CD4-positive, CD25-positive, alpha-beta regulatory T cell (primary cell): ENCODE measurements at regions not wholly inside any gene's neighbourhood (a gene's known extent, or its start where the extent isn't known, plus 50 kb on each side); places are given as distances from the start of the nearest gene placed in this dataset.

Experiments used
- ATAC-seq, 2 donors: fragments of 150-1000 bp; cut with Tn5 transposase; one replicate each; pipeline ENCODE4 v1.10.0; 2021; ENCODE audit warnings: low read depth in 2 of 2, moderate number of reproducible peaks in 2 of 2, moderate library complexity in 1 of 2
- DNase-seq, 3 donors: peaks; one replicate each; pipeline versions ENCODE4 v3.0.0 to v3.0.0-alpha.2; 2012 to 2022; ENCODE audit warnings: mixed read lengths in 1 of 3
- H3K27ac ChIP-seq: one replicate; pipeline ENCODE4 v1.7.0; 2013; ENCODE audit warnings: mild to moderate bottlenecking, low read length; ENCODE audit not compliant: insufficient read depth, poor library complexity, severe bottlenecking
- H3K27me3 ChIP-seq: one replicate; pipeline ENCODE4 v1.7.0; 2013; ENCODE audit warnings: low read length; ENCODE audit not compliant: control insufficient read depth, insufficient read depth
- H3K36me3 ChIP-seq: one replicate; pipeline ENCODE4 v1.7.0; 2013; ENCODE audit warnings: mild to moderate bottlenecking, low read length, moderate library complexity; ENCODE audit not compliant: control insufficient read depth, insufficient read depth
- H3K4me1 ChIP-seq: 2 replicates; pipeline ENCODE4 v1.7.0; 2013; ENCODE audit warnings: mild to moderate bottlenecking, low read length; ENCODE audit not compliant: insufficient read depth, control insufficient read depth, poor library complexity, severe bottlenecking
- H3K4me3 ChIP-seq: one replicate; pipeline ENCODE4 v1.7.0; 2013; ENCODE audit warnings: low read depth, mild to moderate bottlenecking, low read length, moderate library complexity
- H3K9me3 ChIP-seq, 2 experiments: 1 replicate in 1 of 2; 2 replicates in 1 of 2; pipeline ENCODE4 v1.7.0; 2013; ENCODE audit warnings: low read length in 2 of 2, mild to moderate bottlenecking in 1 of 2, moderate library complexity in 1 of 2; ENCODE audit not compliant: control insufficient read depth in 2 of 2
- H3K27ac Mint-ChIP-seq, 3 donors: one replicate each; pipeline ENCODE4 v1.8.0; 2020 to 2022; ENCODE audit warnings: mild to moderate bottlenecking in 3 of 3, mixed read lengths in 3 of 3, moderate library complexity in 2 of 3
- H3K27me3 Mint-ChIP-seq: one replicate; pipeline ENCODE4 v1.8.0; 2022; ENCODE audit warnings: mild to moderate bottlenecking, mixed read lengths
- H3K36me3 Mint-ChIP-seq: one replicate; pipeline ENCODE4 v1.8.0; 2020; ENCODE audit warnings: mixed read lengths
- H3K4me1 Mint-ChIP-seq, 4 donors: one replicate each; pipeline ENCODE4 v1.8.0; 2020 to 2022; ENCODE audit warnings: mixed read lengths in 4 of 4, mild to moderate bottlenecking in 1 of 4
- H3K4me3 Mint-ChIP-seq, 4 donors: one replicate each; pipeline ENCODE4 v1.8.0; 2020 to 2022; ENCODE audit warnings: mild to moderate bottlenecking in 4 of 4, mixed read lengths in 4 of 4, moderate library complexity in 3 of 4
- H3K9me3 Mint-ChIP-seq, 7 donors: one replicate each; pipeline ENCODE4 v1.8.0; 2020 to 2022; ENCODE audit warnings: mixed read lengths in 7 of 7, mild to moderate bottlenecking in 3 of 7, moderate library complexity in 2 of 7

- no peaks in the 10 kb centered on the region for H3K4me1 ChIP-seq
- no peak overlapping the region for H3K4me3 ChIP-seq
- H3K4me1 Mint-ChIP-seq, result no peaks in the 10 kb centered on the region
Measured at GRCh38 chr2:15802657-15803542, 137.4 kb upstream of the MYCN start.

GRCh38 chr2:15803543-15804245 lies 136.7 kb upstream of the MYCN start:
- no peaks in the 10 kb centered on the region for H3K36me3 ChIP-seq
- Mint-ChIP-seq H3K4me1 (no peaks in the 10 kb centered on the region), H3K27me3 (no peaks in the 10 kb centered on the region), H3K27ac (no peak overlapping the region), H3K9me3 (peaks cover 0 to 3% (median 0%) of the 10 kb centered on the region in 7 donors), H3K36me3 (no peaks in the 10 kb centered on the region), H3K4me3 (no peak overlapping the region)
- no peaks in the 10 kb centered on the region for H3K9me3 ChIP-seq
- no peak overlapping the region for H3K4me3 ChIP-seq
- no peaks in the 10 kb centered on the region for H3K4me1 ChIP-seq
- no peak for ATAC-seq
- no peak for DNase-seq
- no peak overlapping the region for H3K27ac ChIP-seq
- H3K27me3 ChIP-seq, result no peaks in the 10 kb centered on the region

More at GRCh38 chr2:15802657-15803542, 137.4 kb upstream of the MYCN start:
- Mint-ChIP-seq H3K4me3 (no peak overlapping the region), H3K27me3 (no peaks in the 10 kb centered on the region), H3K36me3 (no peaks in the 10 kb centered on the region), H3K27ac (no peak overlapping the region), H3K9me3 (peaks cover 0 to 3% (median 0%) of the 10 kb centered on the region in 7 donors)
- Histone ChIP-seq H3K27me3 (no peaks in the 10 kb centered on the region), H3K9me3 (no peaks in the 10 kb centered on the region), H3K27ac (no peak overlapping the region), H3K36me3 (no peaks in the 10 kb centered on the region)
- ATAC-seq (no peak), DNase-seq (no peak)

DNA sequence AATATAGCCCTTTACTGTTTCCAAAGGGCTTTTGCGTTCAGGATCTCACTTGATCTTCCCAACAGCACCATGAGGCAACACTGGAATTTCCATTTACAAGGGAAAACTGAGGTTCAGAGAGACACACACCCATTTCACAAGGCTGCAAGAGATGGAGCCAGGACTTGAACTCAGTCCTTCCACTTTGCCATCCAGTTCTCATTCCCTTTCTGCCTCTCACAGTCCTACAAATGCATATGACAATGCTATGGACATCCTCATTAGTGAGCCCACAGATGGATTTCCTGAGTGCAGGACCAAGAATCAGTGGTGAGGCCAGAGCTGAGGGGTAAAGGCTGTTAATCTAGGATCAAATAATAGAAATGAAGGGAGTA lies 136.1 kb upstream of the MYCN start:
- Mint-ChIP-seq H3K27ac (no peak overlapping the region), H3K9me3 (peaks cover 0 to 3% (median 0%) of the 10 kb centered on the region in 7 donors), H3K4me3 (no peak overlapping the region), H3K36me3 (no peaks in the 10 kb centered on the region), H3K4me1 (no peaks in the 10 kb centered on the region), H3K27me3 (no peaks in the 10 kb centered on the region)
- Histone ChIP-seq H3K4me1 (no peaks in the 10 kb centered on the region), H3K4me3 (no peak overlapping the region), H3K36me3 (no peaks in the 10 kb centered on the region), H3K9me3 (no peaks in the 10 kb centered on the region), H3K27ac (no peak overlapping the region), H3K27me3 (no peaks in the 10 kb centered on the region)
- ATAC-seq (no peak), DNase-seq (no peak)

GRCh38 chr2:15804691-15805090 lies 135.7 kb upstream of the MYCN start:
- Histone ChIP-seq H3K27ac (no peak overlapping the region), H3K9me3 (no peaks in the 10 kb centered on the region), H3K4me1 (no peaks in the 10 kb centered on the region), H3K4me3 (no peak overlapping the region), H3K36me3 (no peaks in the 10 kb centered on the region), H3K27me3 (no peaks in the 10 kb centered on the region)
- H3K9me3 Mint-ChIP-seq, result peaks cover 0 to 3% (median 0%) of the 10 kb centered on the region in 7 donors
- H3K27me3 Mint-ChIP-seq, result no peaks in the 10 kb centered on the region
- no peaks in the 10 kb centered on the region for H3K4me1 Mint-ChIP-seq
- ATAC-seq, result no peak
- no peak for DNase-seq
- H3K4me3 Mint-ChIP-seq, result no peak overlapping the region
- H3K27ac Mint-ChIP-seq, result no peak overlapping the region
- H3K36me3 Mint-ChIP-seq, result no peaks in the 10 kb centered on the region

GRCh38 chr2:15805206-15805605 lies 135.1 kb upstream of the MYCN start:
- no peak overlapping the region for H3K27ac Mint-ChIP-seq
- Histone ChIP-seq H3K4me1 (no peaks in the 10 kb centered on the region), H3K36me3 (no peaks in the 10 kb centered on the region), H3K9me3 (no peaks in the 10 kb centered on the region), H3K27ac (no peak overlapping the region), H3K27me3 (no peaks in the 10 kb centered on the region), H3K4me3 (no peak overlapping the region)
- ATAC-seq (no peak), DNase-seq (no peak)
- H3K4me1 Mint-ChIP-seq, result no peaks in the 10 kb centered on the region
- peaks cover 0 to 3% (median 0%) of the 10 kb centered on the region in 7 donors for H3K9me3 Mint-ChIP-seq
- H3K36me3 Mint-ChIP-seq, result no peaks in the 10 kb centered on the region
- no peaks in the 10 kb centered on the region for H3K27me3 Mint-ChIP-seq
- H3K4me3 Mint-ChIP-seq, result no peak overlapping the region

- Histone ChIP-seq H3K4me3 (no peak overlapping the region), H3K4me1 (no peaks in the 10 kb centered on the region), H3K36me3 (no peaks in the 10 kb centered on the region), H3K27ac (no peak overlapping the region), H3K27me3 (no peaks in the 10 kb centered on the region), H3K9me3 (no peaks in the 10 kb centered on the region)
- no peak overlapping the region for H3K4me3 Mint-ChIP-seq
- H3K27ac Mint-ChIP-seq, result no peak overlapping the region
- peaks cover 0 to 3% (median 0%) of the 10 kb centered on the region in 7 donors for H3K9me3 Mint-ChIP-seq
- H3K27me3 Mint-ChIP-seq, result no peaks in the 10 kb centered on the region
- ATAC-seq, result no peak
- no peaks in the 10 kb centered on the region for H3K36me3 Mint-ChIP-seq
- DNase-seq, result no peak
- no peaks in the 10 kb centered on the region for H3K4me1 Mint-ChIP-seq
Measured at GRCh38 chr2:15805772-15806171, 134.6 kb upstream of the MYCN start.

DNA sequence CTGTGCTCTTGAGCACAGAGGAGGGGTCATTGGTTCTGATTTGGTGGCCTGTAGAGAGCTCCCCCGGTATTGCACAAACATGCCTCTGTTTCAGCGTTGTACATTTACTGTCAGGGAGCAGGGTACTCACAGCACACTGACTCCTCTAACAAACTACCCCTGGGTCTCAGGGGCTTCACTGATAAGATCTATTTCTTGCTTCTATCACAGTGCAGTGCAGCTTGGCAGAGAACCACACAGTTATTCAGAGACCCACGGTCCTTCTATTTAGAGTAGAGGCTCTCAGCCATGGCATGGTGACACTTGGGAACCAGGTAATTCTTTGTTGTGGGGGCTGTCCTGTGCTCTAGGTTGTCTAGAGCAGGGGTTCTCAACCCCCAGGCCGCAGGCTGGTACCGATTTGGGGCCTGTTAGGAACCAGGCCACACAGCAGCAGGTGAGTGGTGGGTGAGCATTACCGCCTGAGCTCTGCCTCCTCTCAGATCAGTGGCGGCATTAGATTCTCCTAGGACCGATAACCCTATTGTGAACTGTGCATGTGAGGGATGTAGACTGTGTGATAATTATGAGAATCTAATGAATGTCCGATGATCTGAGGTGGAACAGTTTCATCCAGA lies 133.4 kb upstream of the MYCN start:
- H3K9me3 Mint-ChIP-seq, result peaks cover 0 to 3% (median 0%) of the 10 kb centered on the region in 7 donors
- DNase-seq, result no peak
- H3K27me3 ChIP-seq, result no peaks in the 10 kb centered on the region
- no peaks in the 10 kb centered on the region for H3K36me3 ChIP-seq
- H3K4me1 Mint-ChIP-seq, result no peaks in the 10 kb centered on the region
- ATAC-seq, result no peak
- no peaks in the 10 kb centered on the region for H3K4me1 ChIP-seq
- H3K4me3 ChIP-seq, result no peak overlapping the region
- H3K27ac Mint-ChIP-seq, result no peak overlapping the region
- no peaks in the 10 kb centered on the region for H3K36me3 Mint-ChIP-seq
- H3K27ac ChIP-seq, result no peak overlapping the region
- H3K9me3 ChIP-seq, result no peaks in the 10 kb centered on the region
- H3K27me3 Mint-ChIP-seq, result no peaks in the 10 kb centered on the region
- H3K4me3 Mint-ChIP-seq, result no peak overlapping the region
